T1000 (cell line): ENCODE measurements at regions not wholly inside any gene's neighbourhood (a gene's known extent, or its start where the extent isn't known, plus 50 kb on each side); places are given as distances from the start of the nearest gene placed in this dataset.
A peak's percentile ranks its signal among the peaks of the same experiment; 100 is the strongest.
"Not testable (repeated sequence)": the region's sequence is repeated elsewhere in the genome, so short reads cannot be mapped to it uniquely, and the experiment has no call there.

Experiments used
- DNase-seq: peaks from one replicate; lab custom pipeline; 2025; ENCODE audit warnings: mixed read lengths; lab: John Stamatoyannopoulos, UW

DNA sequence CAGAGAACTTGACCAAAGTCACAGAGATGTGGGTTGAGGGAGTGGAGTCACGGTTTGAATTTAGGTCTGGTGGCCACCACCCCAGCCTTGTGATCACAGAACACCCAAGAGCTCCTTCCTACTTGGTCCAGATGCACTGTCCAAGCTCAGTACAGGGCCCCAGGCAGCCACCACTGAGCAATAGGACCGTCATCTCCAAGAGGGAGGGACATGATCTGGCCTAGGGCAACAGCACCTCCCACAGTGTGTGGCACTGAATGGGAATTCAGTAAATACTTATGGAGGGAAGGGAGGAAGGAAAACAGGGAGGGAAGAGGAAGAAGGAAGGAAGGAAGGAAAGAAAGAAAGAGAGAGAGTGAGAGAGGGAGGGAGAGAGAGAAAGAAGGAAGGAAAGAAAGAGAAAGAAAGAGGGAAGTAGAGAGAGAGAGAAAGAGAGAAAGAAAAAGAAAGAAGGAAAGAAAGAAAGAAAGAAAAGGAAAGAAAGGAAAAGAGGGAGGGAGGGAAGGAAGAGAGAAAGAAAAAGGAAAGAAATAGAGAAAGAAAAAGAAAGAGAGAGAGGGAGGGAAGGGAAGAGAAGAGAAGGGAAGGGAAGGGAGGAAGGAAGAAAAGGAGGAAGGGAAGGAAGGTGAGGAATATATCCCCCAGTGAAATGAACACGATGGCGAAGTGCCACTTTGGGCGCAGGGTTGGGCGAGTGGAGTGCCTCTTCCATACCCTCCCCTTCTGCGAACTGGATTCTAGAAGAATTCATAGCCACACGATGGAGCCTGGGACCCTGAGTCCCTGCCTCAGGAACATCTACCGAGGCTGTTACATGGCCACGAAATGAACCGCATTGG lies 243.7 kb downstream of the TFAP2C start:
- DNase-seq = no peak

DNA sequence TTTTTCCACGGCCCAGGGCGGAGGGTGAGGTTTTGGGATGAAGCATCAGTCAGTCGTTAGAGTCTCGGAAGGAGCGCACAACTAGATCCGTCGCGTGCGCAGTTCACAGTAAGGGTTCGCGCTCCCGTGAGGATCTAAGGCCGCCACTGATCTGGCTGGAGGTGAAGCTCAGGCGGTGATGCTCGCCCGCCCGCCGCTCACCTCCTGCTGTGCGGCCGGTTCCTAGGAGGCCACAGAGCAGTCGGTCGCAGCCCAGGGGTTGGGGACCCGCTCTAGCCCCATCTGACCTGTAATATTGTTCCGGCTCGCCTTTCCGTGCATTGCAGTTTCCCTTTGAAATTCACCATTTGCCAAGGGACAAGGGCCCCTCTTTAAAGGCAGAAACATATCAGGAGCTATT lies 244.7 kb downstream of the TFAP2C start:
- DNase-seq = no peak

GRCh38 chr20:56875052-56875659 lies 246.1 kb downstream of the TFAP2C start:
- DNase-seq = peak; percentile 18

DNA sequence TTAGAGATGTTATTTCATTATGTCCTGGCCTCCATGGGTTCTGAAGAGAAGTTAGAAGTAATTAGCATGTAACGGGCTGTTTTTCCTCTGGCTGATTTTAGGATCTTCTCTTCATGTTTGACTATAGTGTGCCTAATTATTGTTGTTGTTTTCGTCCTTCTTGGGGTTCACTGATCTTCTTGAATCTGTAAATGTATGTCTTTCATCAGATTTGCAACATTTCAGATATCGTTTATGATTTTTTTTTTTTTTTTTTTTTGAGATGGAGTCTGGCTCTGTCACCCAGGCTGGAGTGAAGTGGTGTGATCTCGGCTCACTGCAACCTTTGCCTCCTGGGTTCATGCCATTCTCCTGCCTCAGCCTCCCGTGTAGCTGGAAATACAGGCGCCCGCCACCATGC lies 246.7 kb downstream of the TFAP2C start:
- DNase-seq = no peak

GRCh38 chr20:56885521-56885920 lies 256.4 kb downstream of the TFAP2C start:
- no peak for DNase-seq

DNA sequence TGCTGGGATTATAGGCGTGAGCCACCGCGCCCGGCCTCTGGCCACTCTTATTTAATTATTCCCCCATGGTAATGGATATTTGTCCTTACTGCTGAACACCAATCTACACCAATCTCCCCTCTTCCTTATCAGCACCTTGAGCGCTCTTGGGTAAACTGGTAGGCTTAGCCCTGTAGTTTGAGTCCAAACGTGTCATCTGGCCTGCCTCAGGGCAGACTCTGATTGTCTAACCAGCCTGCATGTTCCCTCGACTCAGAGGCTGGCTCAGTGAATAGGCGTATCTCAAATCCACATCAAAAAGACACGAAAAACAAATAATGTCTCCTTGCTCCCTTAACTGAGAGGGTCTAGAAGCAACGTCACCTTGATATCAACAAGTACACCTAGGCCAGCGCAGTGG lies 260.9 kb downstream of the TFAP2C start:
- no peak for DNase-seq

DNA sequence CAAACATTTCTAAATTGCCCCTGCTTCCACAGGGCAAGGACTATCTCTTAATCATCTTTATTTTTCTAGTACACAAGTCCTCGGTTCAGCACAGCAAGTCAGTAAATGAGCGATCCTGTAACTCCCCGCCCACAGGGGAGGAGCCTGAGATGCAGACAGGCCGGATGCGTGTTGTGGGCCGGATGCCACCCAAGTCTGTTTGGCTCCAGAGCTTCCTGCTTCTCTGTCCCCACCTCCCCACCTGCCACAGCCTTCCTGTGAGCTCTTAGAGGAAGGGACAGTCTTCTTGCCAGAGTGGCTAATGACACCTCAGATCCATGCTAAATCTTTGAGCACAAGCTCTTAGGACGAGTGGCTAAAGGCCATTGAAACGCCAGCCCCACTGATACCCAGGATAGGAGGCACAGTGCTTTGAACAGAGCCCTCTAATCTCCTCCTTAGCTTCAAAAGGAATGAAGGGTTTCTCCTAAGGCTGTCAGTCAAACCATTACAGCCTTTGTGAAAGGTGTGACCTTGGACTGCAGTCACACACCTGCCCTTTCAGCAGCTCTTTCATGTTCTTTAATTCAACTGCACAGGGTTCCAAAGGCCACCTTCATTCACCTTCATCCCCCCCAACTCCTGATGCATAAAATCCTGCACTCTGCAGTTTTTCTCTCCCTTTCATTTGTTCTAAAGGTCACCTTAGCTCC lies 264.3 kb downstream of the TFAP2C start:
- no peak for DNase-seq

DNA sequence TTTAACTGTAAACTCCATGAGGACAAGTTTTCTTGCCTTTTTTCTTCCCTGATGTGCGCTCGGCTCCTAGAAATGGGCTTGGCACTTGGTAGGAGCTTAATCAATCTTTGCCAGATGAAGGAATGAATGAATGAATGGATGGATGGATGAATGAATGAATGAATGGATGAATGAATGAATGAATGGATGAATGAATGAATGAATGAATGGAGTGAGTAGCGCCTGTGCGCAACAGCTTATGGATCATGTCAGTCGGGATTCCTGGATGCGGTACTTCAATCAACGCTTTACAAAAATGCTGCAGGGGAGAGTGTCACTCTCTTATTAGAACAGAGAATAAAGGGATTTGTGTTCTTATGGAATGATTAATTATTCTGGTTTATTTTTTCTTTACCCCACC lies 267.3 kb downstream of the TFAP2C start:
- DNase-seq = no peak

DNA sequence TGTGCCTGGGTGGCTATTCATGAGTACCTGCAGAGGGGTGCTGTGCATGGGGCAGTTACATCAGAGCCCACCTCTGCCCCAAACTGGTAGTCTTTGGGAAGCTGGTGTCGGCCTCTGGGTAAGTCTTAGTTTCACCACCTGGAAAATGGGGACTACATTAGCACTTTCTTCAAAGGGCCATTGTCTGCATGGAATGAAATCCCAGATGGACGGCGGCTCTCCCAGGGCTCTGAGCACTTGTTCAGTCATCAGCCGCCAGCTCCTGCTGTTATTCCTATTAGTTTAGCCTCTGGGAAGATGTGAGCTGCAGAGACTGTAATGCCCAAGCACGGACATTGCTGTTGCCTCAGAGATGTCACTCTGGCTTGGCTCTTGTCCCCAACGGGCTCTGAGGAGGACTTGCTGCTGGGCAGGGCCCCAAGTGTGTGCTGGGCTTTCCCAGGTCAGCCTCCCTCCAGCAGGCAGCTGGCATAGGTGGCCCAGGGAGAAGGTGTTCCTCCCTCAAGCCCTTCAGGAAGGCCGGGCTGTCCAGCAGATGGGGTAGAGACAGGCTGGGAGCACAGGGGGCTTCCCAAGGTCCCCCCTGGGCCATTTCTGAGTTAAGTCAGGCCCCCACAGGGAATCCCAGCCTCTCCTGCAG lies 268.3 kb downstream of the TFAP2C start:
- no peak for DNase-seq

DNA sequence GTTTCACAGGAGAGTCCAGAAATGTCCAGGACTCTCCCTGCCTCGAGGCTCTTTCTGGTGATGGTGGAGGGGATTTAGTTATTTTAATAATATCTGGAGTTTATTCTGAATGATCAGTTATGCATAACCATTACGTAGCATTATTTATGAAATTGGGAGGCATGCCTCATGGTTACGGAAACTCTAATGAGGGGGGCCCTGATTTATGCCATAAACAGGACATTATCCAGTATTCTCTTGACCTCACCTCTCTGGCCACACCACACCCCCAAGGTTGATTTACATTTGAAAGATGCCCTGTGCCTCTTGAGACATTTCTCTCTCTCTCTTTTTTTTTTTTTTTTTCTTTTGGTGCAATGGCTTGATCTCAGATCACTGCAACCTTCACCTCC lies 268.8 kb downstream of the TFAP2C start:
- DNase-seq = no peak

GRCh38 chr20:56899506-56899905 lies 270.4 kb downstream of the TFAP2C start:
- DNase-seq = no peak

DNA sequence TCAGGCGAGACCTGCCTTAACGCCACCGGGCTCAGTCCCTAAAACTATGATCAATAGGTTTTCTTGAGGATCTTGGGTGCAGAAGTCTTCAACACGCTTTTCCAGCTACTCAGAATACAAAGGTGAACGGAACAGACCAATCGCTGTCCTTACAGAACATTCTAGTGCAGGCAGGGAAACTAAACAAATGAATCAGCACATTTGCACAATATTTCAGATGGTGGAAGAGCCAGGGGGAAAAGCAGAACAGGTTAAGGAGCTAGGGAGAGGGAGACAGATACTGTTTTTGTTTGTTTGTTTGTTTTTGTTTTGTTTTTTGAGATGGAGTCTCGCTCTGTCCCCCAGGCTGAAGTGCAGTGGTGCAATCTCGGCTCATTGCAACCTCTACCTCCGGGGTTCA lies 271.1 kb downstream of the TFAP2C start:
- DNase-seq = no peak

GRCh38 chr20:56903421-56903820 lies 274.3 kb downstream of the TFAP2C start:
- DNase-seq = no peak

- DNase-seq = no peak
These were observed 274.8 kb downstream of the TFAP2C start for GRCh38 chr20:56903858-56904257.

DNA sequence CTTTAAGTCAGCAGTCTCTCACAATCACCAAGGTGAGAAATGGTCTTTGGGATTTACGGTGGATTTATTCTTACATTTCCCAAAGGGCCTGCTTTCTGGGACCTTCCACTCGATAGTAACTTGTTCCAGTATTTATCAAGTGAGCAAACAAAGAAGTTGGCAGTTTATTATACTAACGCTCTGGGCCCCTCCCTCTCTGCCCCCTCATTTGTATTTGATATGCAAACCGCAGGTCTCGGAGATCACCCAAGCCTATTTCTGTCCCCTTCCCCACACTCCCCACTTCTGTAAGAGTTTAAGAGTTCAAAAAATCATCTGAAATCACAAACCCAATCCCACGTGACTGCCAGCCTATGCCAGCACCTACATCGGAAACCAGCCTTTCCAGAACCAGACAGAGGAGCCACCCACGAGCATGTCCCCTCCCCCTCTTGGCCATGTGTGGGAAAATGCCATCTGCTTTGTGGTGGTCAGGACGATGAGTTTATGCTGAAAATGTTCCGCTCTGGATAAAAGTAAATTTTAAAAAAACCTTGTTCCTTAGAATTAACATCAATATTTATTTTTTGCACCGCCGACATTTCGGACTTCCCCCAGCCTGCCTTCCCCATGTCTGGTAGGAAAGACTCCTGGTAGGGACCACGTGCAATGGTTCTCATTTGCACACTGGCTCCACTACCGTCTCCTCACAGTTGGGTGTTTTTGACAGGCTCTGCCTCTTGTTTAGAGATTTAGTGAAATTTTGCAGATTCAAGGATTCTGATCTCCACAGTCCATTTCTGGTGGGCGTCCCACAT lies 281.0 kb downstream of the TFAP2C start:
- DNase-seq = no peak

GRCh38 chr20:56911946-56912345 lies 282.8 kb downstream of the TFAP2C start:
- DNase-seq = no peak

DNA sequence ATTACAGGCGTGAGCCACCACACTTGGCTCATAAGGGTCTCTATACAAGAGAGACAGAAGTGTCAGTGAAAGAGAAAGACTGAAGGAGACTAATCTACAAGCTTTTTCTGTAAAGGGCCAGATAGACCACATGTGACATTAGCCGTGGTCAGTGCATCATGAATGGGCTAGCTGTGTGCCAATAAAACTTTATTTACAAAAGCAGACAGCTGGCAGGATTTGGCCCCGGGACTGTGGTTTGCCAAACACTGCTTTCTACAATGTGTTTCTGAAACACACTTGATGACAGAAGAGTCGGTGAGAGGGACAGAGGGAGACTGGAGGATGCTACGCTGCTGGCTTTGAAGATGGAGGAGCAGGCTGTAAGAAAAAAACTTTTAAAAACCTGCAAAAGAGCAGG lies 285.4 kb downstream of the TFAP2C start:
- no peak for DNase-seq

DNA sequence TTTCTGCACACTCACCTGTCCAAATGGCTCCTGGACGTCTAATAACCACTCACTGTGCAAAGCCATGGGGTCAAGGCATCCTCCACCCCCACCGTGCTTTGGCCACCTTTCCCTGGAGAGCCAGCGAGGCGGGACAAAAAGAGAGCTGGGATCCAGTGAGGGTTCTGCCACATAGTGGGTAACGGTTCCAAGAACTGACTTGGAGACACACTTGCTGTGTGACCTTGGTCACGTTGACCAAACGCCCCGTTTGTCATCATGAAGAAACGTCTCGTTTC lies 287.2 kb downstream of the TFAP2C start:
- no peak for DNase-seq

DNA sequence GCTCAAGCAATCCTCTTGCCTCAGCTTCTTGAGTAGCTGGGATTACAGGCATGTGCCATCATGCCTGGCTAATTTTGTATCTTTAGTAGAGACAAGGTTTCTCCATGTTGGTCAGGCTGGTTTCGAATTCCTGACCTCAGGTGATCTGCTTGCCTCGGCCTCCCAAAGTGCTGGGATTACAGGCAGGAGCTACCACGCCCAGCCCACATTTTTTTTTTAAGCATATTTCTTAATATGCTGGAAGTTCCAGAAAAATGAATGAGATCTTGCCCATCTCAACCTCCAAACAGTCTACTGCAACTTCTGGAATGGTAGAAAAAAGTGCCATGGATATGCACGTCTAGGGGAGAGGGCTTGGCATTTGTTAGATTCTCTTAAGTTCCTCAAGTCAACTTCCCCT lies 290.9 kb downstream of the TFAP2C start:
- DNase-seq = not testable (repeated sequence)

- DNase-seq = no peak
These were observed 293.4 kb downstream of the TFAP2C start for GRCh38 chr20:56922497-56922896.

DNA sequence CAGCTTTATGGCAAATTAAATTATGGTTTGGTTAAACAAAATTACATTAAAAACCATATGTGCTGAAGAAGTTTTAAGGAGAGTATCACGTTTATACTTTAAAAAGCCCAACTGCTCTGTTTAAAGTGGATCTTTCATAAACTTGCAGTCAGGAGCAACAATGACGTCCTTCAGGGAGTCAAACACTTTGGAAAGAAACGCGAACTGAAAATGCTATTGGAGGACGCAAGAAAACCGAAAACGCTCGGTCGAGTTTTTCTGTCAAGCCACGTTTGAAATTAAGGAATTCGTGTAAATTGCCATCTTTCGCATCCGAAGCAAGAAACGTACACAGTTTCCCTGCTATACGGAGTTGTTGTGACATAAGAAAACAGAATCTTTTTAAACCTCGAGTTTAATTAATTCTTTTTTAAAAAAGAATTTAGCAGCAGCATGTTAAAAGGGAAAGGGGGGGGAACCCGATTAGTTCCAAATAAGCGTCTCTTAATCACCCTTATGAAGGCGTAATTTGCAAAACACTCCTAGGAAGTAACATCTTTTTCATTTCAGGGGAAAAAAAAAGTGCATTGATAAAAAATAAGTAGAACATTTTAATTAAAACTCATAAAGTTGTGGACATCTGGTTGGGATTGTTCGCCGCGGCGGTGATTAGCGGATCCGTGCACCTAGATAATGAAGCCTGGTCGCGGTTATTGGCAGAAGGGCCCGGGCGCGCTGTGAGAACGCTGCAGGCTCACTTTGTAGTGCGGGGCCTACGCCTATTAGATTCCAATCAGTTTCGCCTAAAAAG lies 295.4 kb downstream of the TFAP2C start:
- DNase-seq = no peak
